ENCODE measurements at regions not wholly inside any gene's neighbourhood (a gene's known extent, or its start where the extent isn't known, plus 50 kb on each side); places are given as distances from the start of the nearest gene placed in this dataset.
A peak's percentile ranks its signal among the peaks of the same experiment; 100 is the strongest.

DNA sequence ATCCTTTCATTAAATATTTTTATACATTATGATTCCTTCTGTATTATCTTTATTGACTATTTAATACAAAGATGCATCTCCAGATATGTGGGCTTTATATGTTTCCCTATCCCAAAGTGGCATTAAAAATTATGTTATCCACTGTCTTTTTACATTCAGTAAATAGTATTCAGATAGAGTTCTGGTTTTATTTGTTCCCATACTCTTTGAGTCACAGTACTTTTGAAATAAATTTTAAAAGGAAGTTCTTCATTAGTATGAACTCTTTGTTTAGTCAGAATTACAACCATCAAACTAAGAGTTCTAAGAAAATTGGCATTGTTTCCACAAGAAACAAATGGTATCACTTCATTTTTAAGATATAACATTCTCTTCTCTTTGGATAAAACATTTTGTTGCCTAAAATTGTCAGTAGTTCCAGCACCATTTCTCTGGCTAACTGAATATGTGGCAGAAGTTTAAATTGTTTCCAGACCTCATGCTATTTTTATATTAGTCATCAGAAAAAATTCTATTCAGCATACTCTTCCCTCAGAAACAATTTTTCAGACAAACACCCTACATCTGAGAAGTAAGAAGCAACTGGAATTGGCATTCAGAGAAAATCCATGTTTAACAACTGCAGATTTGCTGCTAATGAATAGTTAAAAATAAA, 88.5 kb upstream of the COL5A2 start:
- peak; percentile 83 for DNase-seq (ENCODE audit: low read depth)

DNA sequence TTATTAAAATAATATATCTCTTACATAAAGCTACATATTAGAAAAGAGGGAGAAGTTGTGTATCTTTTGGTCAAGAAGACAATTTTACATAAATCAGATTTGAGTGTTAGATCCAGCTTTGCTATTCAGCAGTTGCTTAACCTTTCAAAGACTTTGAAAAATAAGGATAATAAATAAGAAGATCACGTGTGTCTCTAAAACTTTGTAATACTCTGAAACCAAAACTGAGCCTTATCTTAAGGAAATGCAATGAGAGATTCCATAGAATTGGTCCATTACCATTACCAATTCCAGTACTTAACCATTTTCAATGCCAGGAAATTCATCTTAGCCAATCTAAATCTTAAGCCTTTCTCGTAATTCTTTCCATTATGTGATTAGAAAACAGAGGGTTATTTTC, 89.2 kb upstream of the COL5A2 start:
- DNase-seq (ENCODE audit: low read depth), result peak; percentile 59

DNA sequence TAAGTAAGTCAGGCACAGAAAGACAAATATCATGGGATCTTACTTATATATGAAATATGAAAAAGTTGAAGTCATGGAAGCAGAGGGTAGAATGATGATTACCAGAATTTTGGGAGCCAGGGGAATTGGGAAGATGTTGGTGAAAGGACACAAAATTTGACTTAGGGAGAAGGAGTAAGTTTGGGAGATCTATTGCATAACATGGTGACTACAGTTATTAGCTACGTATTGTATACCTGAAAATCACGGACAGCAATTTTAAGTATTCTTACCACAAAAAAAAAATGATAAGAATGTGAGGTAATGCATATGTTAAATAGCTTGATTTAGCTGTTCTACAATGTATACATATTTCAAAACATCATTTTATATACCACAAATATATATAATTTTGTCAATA, 94.2 kb upstream of the COL5A2 start:
- no peak for DNase-seq (ENCODE audit: low read depth)

DNA sequence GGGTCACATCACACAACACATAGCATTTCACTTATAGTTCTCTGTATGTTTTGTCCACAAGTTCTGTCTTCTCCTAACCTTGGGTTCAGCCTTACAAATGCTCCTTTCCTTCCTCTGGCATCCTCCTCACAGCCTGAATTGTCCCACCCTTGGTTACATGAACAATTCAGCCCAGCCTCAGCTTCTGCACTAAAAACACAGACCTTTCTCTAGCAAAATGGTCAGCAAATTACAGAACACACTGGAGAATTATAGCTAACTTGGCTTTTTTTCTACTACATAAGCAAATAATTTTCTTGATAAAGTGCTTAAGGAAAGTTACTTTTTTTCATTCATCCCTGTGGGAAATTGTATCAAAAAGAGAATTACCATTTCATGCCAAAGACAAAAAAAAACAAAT, 94.8 kb upstream of the COL5A2 start:
- no peak for DNase-seq (ENCODE audit: low read depth)

DNA sequence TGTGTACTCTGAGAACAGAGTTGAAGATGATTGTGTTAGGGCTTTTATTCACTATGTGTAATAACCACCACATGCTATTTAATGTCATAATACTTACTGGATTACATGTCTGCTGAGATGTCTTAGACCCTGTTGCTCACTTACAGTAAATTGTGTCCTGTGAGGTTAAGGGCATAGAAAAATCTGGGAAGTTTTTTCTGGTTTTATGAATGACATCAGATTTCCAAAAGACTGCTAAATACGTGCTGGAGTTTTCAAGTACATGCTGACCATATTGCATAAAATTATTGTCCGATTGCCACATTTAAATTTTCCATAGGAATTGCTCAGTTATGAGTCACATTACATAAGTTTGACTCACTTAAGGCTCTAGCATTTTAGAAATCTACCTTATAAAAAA, 96.7 kb upstream of the COL5A2 start:
- peak; percentile 96 for DNase-seq (ENCODE audit: low read depth)

DNA sequence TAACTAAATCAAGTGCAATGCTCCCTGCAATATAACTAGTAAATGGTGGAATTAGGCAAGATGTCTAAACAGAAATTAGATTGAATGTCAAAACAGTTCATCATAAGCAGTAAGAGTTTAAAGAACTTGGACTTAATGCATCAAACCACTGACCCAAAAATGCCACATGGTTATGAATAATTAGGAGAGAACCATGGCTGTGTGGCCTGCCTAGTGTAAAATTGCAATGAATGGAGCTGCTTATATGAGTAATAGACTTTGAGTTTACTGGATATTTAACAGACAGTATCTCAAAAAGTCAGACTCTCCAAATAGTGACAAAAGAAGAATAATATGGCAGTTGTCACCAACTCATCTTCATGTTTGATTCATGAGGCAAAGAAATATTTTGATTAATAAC, 101.6 kb upstream of the COL5A2 start:
- DNase-seq (ENCODE audit: low read depth), result no peak

DNA sequence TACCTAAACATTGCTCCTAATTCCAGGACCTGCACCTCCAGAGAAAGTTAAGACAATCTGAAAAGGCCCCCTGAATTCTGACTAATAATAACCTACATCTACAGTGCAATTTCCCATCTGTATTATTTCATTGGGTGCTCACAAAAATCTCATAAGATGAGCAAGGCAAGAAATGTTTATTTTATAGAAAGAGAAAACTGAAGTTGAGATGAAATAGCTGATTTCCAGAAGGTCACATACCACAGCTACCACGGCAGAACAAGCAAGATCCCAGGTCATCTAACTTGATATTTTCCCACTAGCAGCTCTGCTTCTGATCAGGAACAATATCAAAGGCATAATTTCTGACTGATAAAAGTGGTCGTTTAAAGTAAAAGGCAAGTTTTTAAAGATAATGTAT, 105.8 kb upstream of the COL5A2 start:
- peak; percentile 81 for DNase-seq (ENCODE audit: low read depth)

DNA sequence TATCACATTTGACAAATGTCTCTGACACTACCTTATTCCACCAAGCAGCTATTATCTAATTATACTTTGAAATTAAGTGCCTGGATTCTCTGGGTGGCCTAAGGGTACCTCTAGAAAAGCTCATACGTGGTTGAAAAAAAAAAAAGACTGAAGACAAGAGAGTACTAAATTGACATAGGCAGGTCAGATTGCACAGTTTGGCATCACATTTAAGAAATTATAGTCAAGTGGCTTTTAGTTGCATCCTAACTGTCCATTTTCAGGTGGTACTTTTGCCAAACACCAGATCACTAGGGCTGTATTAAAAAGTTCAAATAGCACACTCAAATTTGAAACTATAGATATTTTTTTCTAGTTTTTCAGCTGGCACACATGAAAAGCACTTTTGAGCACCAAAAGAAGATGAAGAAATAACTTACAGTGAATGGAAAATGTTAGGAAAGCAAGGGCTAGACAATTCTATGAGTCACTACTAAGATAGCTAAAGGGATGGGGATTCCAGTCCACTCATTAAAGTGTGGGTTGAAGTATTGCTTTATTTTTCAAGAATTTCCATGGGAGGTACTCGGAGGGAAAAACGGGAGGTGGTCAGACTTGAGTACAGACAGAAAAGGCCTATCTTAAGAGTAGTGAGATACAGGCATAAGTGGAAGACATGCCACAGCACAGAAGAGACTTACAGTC, 106.5 kb upstream of the COL5A2 start:
- DNase-seq (ENCODE audit: low read depth), result peak; percentile 97

DNA sequence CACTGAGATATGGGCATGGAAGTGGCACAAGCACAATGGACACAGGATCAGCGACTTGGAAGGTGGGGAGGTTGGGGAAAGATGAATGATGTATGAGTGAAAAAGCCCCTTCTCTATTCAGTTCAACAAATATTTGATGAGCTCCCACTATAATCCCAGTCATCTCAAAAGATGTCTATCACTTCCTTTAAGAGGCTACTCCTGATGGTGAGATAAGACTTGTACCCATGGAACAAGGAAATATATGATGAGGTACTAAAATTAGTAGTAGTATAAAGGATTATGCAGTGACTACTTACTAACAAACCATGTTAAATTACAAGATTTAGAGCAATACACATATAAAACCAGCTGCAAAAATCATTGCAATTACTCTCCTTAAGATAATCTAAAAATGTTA, 107.8 kb upstream of the COL5A2 start:
- no peak for DNase-seq (ENCODE audit: low read depth)

DNA sequence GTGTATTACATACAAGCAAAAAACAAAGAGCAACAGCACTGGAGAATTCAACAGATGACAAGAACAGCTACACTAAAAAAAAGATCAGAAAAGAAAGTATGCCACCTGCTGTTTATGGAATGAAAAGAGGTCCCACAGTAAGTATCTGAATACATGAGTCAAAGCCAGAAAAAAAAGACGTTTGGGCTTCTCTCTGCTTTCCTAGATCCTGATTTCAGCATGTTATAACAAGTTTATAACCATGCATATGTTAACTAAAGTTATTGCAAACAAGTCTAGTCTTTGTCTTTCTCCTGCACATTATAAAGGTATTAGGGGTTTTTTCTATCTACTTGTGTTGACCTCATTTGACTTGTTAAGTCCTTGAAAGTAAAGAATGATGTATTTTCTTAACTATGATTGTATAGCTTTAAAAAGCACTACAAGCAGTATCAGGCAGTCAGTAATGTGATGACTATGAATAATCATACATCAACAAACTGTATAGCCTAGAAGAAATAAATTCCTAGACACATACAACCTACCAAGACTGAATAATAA, 108.5 kb upstream of the COL5A2 start:
- peak; percentile 91 for DNase-seq (ENCODE audit: low read depth)

DNA sequence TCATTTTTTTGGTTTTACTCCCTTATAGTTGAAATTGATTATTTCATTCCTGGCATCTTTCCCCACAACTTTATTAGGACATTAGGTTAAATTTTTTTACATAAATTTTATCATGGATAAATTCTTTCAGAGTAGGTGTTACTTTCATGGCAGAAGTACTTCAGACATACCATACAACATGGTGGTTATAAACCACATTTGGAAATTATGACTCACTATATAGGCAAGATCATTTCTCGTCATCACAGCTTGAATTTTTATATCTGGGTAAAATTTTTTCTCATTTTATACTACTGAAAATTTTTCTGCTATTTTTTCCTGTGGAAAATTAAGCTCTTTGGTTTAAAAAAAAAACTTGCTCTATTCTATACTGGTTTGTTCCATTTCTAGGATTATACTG, 111.9 kb upstream of the COL5A2 start:
- DNase-seq (ENCODE audit: low read depth), result no peak

DNA sequence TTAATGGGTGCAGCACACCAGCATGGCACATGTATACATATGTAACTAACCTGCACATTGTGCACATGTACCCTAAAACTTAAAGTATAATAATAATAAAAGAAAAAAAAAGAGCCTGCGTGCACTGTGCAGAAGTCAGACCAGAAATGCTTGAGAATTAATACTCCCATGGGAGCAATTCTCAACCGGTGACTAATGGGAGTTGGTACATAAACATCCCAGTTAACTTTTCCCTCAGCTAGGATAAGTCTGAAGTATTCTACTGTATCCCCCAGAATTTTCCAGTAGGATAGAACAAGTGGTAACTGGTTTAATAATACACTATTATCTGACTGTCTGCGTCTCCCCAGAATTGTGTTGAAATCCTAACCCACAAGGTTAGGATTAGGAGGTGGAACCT, 113.6 kb upstream of the COL5A2 start:
- DNase-seq (ENCODE audit: low read depth), result peak; percentile 48

DNA sequence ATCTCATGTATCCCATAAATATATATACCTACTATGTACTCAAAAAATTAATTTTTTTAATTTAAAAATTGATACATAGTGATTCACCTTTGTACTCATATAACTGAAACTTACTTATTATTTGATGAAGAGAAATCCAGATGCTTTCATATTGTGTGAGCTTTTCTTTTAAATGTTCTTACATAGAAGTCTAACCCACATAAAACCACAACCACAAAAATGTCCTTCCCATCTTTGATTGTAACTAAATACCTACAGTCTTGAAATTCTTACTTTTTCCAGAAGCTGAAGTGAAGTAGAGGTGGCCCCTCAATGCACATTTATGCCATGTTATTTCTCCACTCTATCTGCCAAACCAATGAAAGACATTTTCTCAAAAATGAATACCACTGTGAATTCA, 117.9 kb upstream of the COL5A2 start:
- DNase-seq (ENCODE audit: low read depth), result peak; percentile 95

DNA sequence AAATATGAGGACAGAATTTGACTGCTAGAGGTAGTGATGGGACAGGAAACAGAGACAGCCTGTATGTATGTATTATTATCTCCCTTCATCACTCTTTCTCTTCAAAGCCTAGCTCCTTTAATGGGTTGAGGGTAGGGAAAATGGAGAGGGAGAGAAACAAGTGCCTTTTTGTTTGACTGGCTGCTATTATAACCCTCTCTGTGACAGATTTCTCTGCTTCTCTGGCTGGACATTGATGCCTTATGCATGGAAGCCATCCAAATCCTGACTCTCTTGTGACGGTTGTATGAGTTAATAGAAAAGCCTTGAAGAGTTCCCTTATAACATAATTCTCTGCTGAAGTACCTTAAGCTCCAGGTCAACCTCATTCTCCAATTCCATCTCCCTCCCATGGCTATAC, 118.5 kb upstream of the COL5A2 start:
- peak; percentile 58 for DNase-seq (ENCODE audit: low read depth)

DNA sequence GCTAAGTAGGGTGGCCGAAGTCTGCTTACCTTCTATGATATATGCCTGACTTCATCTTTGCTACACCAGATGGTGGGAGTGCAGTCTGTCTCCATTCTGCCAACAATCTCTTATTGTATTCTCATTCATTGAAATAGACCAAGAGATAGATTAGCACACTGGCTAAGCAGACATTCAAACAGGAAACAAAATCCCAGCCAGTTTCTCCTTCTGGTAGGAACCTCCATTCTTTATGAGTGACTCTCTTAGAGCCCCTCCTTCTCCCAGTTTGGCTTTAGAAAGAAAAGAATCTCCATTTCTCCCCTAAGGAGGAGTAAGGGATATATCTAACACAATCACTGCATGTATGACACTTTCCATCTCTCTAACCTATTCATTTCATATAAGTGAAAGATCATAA, 118.9 kb upstream of the COL5A2 start:
- peak; percentile 40 for DNase-seq (ENCODE audit: low read depth)

DNA sequence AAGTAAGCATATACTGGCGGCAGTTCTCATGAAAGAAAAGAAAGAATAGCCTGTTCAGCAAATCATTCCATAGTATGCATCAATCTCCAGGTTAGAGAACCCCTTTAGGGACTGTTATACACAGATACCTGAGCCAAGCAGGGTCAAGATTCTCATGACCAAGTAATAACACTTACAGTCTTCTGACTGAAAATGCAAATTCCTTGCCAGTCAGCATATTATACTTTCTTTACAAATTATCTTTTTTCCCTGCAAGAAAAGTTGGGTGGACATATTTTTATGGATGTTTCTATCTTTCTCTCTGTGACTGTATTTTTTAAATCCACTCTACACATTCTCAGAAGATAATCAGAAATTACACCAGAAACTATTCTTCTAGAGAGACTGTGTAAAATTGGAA, 120.4 kb upstream of the COL5A2 start:
- DNase-seq (ENCODE audit: low read depth), result no peak

DNA sequence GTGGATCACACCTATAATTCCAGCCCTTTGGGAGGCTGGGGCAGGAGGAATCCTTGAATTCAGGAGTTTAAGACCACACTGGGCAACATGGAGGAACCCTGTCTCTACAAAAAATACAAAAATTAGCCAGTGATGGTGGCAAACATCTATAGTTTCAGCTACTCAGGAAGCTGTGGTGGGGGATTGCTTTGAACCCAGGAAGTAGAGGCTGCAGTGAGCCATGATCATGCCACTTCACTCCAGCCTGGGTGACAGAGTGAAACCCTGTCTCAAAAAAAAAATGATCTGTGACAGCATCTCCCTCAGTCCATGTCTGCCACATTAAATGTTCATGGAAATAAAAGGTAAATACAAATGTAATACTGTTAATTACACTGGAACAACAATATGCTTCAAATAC, 121.4 kb upstream of the COL5A2 start:
- DNase-seq (ENCODE audit: low read depth), result no peak

DNA sequence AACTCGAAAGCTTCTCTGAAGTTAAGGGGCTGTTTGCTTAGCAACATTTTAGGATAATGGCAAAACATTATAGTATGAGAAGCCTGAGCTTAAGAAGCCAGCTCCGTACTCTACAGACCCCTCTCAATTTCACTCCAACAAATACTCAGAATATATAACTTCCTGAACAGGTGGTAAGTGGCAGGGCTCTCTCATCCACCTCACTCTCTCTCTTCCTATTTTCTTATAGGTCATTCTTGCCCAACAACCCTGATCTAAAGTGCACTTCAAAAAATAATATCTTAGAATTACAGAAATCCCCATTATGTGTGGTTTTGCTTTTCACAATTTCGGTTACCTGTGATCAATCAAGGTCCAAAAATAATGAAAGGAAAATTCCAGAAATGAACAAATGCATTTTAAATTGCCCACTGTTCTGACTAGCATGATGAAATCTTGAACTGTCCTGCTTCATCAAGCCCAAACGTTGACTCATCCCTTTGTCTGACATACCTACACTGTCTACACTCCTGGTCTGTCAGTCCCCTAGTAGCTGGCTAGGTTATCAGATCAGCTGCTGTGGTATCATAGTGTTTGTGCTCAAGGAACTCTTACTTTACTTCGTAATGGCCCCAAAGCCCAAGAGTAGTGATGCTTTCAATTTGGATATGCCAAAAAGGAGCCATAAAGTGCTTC, 122.8 kb upstream of the COL5A2 start:
- peak; percentile 71 for DNase-seq (ENCODE audit: low read depth)

DNA sequence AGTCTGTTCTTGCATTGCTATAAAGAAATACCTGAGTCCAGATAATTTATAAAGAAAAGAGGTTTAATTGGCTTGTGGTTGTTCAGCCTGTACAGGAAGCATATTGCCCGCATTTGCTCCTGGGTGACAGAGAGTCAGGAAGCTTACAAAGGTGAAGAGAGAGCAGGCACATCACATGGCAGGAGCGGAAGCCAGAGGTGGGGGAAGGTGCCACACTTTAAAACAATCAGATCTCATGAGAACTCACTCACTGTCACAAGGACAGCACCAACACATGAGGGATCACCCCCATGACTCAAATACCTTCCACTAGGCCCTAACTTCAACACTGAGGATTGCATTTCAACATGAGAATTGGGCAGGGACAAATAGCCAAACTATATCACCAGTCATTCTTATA, 124.8 kb upstream of the COL5A2 start:
- DNase-seq (ENCODE audit: low read depth), result no peak

DNA sequence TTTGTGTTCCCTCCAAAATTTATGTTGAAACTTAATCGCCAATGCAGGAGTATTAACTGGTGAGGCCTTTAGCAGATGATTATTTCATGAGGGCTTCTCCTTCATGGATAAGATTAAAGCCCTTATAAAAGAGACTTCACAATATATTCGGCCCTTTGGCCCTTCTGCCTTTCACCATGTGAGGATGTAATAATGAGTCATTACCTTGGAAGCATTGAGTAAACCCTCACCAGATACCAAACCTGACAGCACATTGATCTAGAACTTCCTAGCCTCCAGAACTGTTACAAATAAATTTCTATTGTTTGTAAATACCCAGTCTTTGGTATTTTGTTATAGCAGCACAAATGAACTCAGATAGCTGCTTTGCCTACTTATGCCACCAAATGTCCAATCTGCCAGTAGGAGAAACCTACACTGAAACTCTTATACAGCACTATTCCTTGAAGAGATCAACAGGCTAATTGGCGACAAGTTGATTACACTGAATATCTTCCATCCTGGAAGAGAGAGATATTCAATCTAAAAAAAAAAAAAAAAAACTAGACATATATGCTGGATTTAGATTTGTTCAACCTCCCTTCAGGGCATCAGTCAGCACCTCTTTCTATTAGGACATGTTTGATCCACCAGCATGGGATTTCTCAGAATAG, 125.9 kb upstream of the COL5A2 start:
- DNase-seq (ENCODE audit: low read depth), result peak; percentile 80

DNA sequence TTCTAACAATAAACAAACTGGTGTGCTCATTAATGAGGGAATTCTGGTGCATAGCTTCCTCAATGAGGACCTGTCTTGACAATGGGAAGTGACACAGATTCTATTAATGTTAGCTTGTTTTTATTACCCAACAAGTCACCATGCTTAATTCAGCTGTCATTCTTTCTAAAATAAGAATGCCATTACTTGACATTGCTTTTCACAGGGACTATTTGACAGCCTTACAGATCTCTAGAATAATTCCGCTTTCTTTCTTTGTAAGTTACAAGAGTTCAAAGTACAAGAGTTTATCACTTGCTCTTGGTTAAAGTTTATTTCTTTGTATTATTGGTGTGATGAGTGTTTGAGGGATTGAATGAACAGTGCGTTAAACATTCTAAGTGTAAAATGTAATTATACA, 127.0 kb upstream of the COL5A2 start:
- no peak for DNase-seq (ENCODE audit: low read depth)

DNA sequence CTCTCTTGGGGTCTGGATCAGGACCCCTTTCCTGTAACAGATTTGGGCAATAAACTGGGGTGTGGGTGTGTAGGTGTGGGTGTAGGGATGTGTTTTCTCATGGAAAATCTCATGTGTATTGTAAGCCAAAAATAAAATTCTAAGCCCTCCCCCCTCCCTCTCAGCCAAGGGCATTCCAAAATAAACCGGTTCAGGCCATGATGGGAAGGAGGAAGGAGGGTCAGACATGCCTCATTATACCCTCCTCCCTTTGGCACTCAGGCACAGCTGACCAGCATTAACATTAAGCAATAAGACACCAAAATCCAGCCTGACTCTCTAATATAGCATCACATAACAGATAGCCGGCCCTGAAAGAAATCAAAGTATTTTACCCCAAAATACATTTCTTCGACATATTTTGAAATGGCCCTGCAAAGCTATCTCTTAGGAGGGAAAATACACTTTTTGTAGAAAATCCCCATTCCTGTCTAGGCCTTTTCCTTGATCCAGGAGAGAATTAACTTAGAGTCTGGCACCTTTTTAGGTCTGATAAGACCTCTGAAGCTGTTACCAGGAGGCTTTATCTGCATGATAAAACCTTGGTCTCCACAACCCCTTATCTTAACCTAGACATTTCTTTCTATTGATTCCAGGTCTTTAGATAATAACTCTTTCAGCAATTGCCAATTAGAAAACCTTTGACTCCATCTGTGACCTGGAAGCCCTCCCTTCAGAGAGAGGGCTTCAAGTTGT, 128.7 kb upstream of the COL5A2 start:
- no peak for DNase-seq (ENCODE audit: low read depth)

Data from iris pigment epithelial cell (primary cell).